Tibial nerve (tissue), 4 donors: ENCODE measurements at regions not wholly inside any gene's neighbourhood (a gene's known extent, or its start where the extent isn't known, plus 50 kb on each side); places are given as distances from the start of the nearest gene placed in this dataset.

Source experiments
- DNase-seq, 2 donors: peaks; one replicate each; pipeline ENCODE4 v3.0.0-alpha.2; 2019; ENCODE audit warnings: low spot score in 2 of 2
- H3K27ac ChIP-seq, 4 donors: fragments of 200-600 bp; sonication (generic) in 3 of 4; one replicate each; pipeline ENCODE4 v1.5.1; 2017 to 2019; ENCODE audit warnings: mild to moderate bottlenecking in 1 of 4
- H3K27me3 ChIP-seq, 2 donors: fragments of 200-600 bp; sonication (generic) in 1 of 2; one replicate each; pipeline versions ENCODE4 v1.5.1 to v1.6.0; 2017 to 2019
- H3K36me3 ChIP-seq, 3 donors: fragments of 200-600 bp; sonication (generic); one replicate each; pipeline ENCODE4 v1.5.1; 2018 to 2019
- H3K4me1 ChIP-seq, 4 donors: fragments of 200-600 bp; sonication (generic) in 3 of 4; one replicate each; pipeline ENCODE4 v1.5.1; 2017 to 2019
- H3K4me3 ChIP-seq, 4 donors: fragments of 200-600 bp; sonication (generic) in 3 of 4; one replicate each; pipeline ENCODE4 v1.5.1; 2017 to 2019; ENCODE audit warnings: mild to moderate bottlenecking in 1 of 4, moderate library complexity in 1 of 4
- H3K9me3 ChIP-seq, 4 donors: fragments of 200-600 bp; sonication (generic) in 3 of 4; one replicate each; pipeline ENCODE4 v1.5.1; 2017 to 2019
- EP300 ChIP-seq, 2 donors: sonication (generic); formaldehyde crosslinking; IDR thresholded peaks; one replicate each; pipeline ENCODE4 v1.6.1; 2017; ENCODE audit warnings: antibody characterized with exemption in 2 of 2, mild to moderate bottlenecking in 1 of 2
- POLR2A ChIP-seq, 2 donors: fragments of 450-650 bp; IDR thresholded peaks; one replicate each; pipeline ENCODE4 v1.6.1; 2017; ENCODE audit warnings: antibody characterized with exemption in 2 of 2, mild to moderate bottlenecking in 2 of 2, moderate library complexity in 2 of 2
- WGBS, 2 donors: methylation state at CpG; one replicate each; pipeline ENCODE4 v1.1.5; 2018; 5-methylcytosine and 5-hydroxymethylcytosine counted together
- TF ChIP-seq, protein P1 (sequence below), 5 experiments: fragments of 200-600 bp in 3 of 5; fragments of 450-650 bp in 2 of 5; sonication (generic) in 3 of 5; IDR thresholded peaks; one replicate each; pipeline ENCODE4 v1.5.1; 2016 to 2019; ENCODE audit warnings: antibody characterized with exemption in 5 of 5, mild to moderate bottlenecking in 3 of 5, moderate library complexity in 2 of 5

DNA sequence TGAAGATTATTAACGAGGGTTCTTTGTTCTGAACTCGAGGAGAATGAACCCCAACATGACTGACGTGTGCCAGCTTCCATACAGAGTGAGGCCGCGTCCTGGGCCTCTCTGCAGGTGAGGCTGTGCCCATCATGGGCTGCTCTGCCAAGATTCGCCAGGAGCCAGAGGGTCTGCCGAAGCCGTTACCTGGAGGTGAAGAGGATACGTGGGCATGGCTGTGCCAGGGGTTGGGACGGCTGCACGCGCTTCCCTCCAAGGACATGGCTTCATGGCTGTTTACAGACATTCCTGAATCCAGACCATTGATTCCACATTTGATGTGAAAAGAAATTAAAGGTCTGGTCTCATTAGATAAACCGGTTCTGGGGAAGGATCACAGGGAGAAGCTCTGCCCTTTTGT, 211.4 kb upstream of the SALL3 start:
- Histone ChIP-seq H3K4me3 (no peak overlapping the region), H3K4me1 (no peaks in the 10 kb centered on the region), H3K9me3 (no peaks in the 10 kb centered on the region), H3K36me3 (no peaks in the 10 kb centered on the region), H3K27ac (no peak overlapping the region), H3K27me3 (peaks cover 0 to 10% of the 10 kb centered on the region in 2 donors)
- WGBS, 2 donors = 83 to 86% methylated on average over 13 of the region's 13 CpGs
- no peak for TF ChIP-seq POLR2A (IDR thresholded peaks at IDR 0.05)
- TF ChIP-seq, protein P1, sequence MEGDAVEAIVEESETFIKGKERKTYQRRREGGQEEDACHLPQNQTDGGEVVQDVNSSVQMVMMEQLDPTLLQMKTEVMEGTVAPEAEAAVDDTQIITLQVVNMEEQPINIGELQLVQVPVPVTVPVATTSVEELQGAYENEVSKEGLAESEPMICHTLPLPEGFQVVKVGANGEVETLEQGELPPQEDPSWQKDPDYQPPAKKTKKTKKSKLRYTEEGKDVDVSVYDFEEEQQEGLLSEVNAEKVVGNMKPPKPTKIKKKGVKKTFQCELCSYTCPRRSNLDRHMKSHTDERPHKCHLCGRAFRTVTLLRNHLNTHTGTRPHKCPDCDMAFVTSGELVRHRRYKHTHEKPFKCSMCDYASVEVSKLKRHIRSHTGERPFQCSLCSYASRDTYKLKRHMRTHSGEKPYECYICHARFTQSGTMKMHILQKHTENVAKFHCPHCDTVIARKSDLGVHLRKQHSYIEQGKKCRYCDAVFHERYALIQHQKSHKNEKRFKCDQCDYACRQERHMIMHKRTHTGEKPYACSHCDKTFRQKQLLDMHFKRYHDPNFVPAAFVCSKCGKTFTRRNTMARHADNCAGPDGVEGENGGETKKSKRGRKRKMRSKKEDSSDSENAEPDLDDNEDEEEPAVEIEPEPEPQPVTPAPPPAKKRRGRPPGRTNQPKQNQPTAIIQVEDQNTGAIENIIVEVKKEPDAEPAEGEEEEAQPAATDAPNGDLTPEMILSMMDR (IDR thresholded peaks at IDR 0.05) = no peak
- DNase-seq = no peak

DNA sequence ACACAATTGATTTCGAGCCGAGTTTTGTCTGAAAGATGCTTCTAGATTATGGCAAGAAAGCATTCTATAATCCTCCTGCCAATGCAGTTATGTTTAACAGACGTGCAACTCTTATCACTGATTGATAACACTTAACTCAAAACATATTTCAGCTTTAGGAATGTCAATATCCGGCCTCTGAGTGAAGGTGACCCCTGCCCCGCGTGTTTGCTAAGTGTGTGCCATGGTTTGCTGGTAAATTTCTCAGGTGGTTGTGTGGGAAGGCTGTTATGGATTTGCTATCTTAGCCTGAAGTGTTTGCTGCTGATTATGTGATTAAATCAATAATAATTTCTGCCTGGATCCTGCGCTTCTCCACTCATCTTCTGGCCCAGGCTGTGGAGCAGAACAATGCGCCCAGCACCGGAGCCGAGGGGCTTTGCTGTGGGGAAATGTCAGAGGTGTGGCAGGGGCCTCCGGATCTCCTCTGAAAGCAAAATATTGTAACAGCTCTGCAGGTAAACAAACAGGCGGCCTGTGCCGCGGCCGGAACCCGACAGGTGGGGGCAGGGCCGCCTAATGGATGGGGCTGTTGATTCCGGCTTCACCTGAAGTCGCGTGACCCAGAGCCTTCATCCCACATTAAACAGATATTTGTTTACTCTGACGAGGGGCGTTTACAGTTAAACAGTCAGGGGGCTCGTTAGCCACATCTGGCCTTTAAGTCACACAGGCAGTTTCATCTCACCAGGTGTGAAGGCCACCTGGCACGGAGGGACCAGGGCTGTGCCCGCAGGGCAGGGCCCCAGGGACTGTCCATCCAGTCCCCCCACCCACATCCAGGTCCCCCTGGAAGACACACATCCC, 210.7 kb upstream of the SALL3 start:
- no peak overlapping the region for H3K27ac ChIP-seq
- DNase-seq = no peak
- H3K4me1 ChIP-seq = no peaks in the 10 kb centered on the region
- no peak overlapping the region for H3K4me3 ChIP-seq
- peaks cover 0 to 10% of the 10 kb centered on the region in 2 donors for H3K27me3 ChIP-seq
- no peaks in the 10 kb centered on the region for H3K9me3 ChIP-seq
- TF ChIP-seq EP300 (IDR thresholded peaks at IDR 0.05) = no peak
- TF ChIP-seq, protein P1 (IDR thresholded peaks at IDR 0.05) = no peak
- no peak for TF ChIP-seq POLR2A (IDR thresholded peaks at IDR 0.05)
- H3K36me3 ChIP-seq = no peaks in the 10 kb centered on the region
- WGBS, 2 donors = 47 to 49% methylated on average over 25 of the region's 25 CpGs

DNA sequence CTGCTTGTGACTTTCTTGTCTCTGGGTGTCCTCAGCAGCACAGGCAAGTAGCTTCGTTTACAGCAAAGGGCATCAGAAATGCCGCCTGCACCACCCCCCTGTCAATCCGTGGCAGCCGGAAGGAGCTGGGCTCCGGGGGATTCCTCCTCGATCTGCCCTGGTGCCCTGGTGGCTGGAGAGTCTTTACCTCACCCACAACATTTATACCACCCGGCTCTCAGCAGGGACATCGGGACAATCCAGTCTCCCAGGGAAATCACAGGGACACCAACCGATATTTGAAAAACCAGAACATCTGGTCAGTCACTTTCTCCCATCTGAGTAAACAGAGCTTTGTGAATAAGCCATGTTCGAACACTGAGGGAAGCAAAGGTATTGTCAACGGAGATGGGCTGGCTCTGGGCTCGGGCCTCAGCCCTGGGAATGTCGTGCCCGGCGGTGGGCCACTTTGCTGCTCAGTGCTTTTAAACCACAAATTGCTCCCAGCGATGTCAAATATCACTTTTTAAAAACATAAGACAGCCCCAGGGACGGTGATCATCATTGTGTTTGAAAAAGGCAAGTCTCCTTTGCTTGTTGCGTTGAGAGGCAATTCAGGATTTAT, 210.0 kb upstream of the SALL3 start:
- H3K4me1 ChIP-seq = no peaks in the 10 kb centered on the region
- H3K9me3 ChIP-seq = no peaks in the 10 kb centered on the region
- TF ChIP-seq, protein P1 (IDR thresholded peaks at IDR 0.05) = no peak
- TF ChIP-seq EP300 (IDR thresholded peaks at IDR 0.05) = no peak
- no peak for TF ChIP-seq POLR2A (IDR thresholded peaks at IDR 0.05)
- H3K4me3 ChIP-seq = no peak overlapping the region
- no peaks in the 10 kb centered on the region for H3K36me3 ChIP-seq
- 56 to 57% methylated on average over 17 to 18 of the region's 18 CpGs for WGBS, 2 donors
- H3K27ac ChIP-seq = no peak overlapping the region
- no peak for DNase-seq
- peaks cover 0 to 10% of the 10 kb centered on the region in 2 donors for H3K27me3 ChIP-seq

DNA sequence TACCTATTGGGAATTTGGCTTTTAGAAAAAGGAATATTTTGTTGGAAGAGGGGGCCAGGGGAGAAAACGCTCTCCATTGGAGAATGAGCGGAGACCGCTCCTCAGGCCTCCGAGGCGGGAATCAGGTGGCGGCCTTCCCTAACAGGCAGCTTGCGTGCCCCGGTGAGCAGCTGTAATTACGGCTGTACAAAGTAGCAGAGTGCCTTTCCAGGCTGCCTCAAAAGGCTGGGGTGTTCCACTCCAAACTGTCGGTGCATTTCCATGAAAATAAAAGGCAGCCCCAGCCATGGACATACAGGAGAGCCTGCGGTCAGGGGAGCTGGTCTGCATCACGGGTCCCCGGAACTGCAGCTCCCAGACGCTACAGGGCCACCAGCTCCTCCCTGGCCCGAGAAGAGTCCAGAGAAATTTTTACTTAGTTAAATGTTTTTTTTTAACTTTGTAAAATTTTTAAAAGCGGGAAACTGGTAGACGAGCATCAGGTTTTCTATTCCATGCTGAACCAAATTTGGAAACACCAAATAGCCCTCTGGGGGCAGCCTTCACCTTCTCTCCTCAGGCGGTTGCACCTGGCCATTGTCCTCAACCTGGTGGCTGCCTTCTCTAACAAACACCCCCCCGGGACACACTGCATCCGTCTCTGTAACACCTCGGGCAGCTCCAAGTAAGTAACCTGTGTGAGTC, 209.3 kb upstream of the SALL3 start:
- no peaks in the 10 kb centered on the region for H3K36me3 ChIP-seq
- no peaks in the 10 kb centered on the region for H3K4me1 ChIP-seq
- TF ChIP-seq EP300 (IDR thresholded peaks at IDR 0.05) = no peak
- TF ChIP-seq, protein P1 (IDR thresholded peaks at IDR 0.05) = no peak
- TF ChIP-seq POLR2A (IDR thresholded peaks at IDR 0.05) = no peak
- no peaks in the 10 kb centered on the region for H3K9me3 ChIP-seq
- WGBS, 2 donors = 70 to 76% methylated on average over 21 of the region's 21 CpGs
- peaks cover 0 to 10% of the 10 kb centered on the region in 2 donors for H3K27me3 ChIP-seq
- no peak overlapping the region for H3K4me3 ChIP-seq
- no peak for DNase-seq
- H3K27ac ChIP-seq = no peak overlapping the region

DNA sequence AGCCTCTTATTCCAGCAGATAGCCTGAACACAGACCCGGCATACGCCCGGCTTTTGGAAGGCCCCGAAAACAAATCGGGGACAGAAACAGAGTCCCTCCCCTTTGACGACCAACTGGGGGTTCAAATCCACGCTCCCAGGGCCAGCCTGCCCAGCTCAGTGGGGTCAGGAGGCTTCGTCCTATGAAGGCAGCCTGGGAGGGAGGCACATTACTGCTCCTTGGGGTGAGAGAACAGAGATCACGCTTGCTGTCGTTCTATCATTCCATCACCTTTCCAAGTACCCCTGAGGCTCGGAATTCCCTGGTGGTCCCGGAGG, 208.8 kb upstream of the SALL3 start:
- Histone ChIP-seq H3K4me3 (no peak overlapping the region), H3K4me1 (no peaks in the 10 kb centered on the region), H3K27me3 (peaks cover 0 to 10% of the 10 kb centered on the region in 2 donors), H3K9me3 (no peaks in the 10 kb centered on the region), H3K27ac (no peak overlapping the region), H3K36me3 (no peaks in the 10 kb centered on the region)
- WGBS, 2 donors = 80 to 83% methylated on average over 5 to 12 of the region's 12 CpGs
- no peak for DNase-seq
- no peak for TF ChIP-seq POLR2A (IDR thresholded peaks at IDR 0.05)
- TF ChIP-seq EP300 (IDR thresholded peaks at IDR 0.05) = no peak
- TF ChIP-seq, protein P1 (IDR thresholded peaks at IDR 0.05) = no peak
